ENCODE measurements at regions not wholly inside any gene's neighbourhood (a gene's known extent, or its start where the extent isn't known, plus 50 kb on each side); places are given as distances from the start of the nearest gene placed in this dataset.

GRCh38 chr15:60059186-60059585 lies 55.1 kb downstream of the FOXB1 start:
- TF ChIP-seq REST (IDR thresholded peaks at IDR 0.05; ENCODE audit: unreplicated experiment) (no peak), CTCF (conservative IDR thresholded peaks at IDR 0.05; ENCODE audit: low read depth in 2 of 2) (no peak), POLR2AphosphoS5 (IDR thresholded peaks at IDR 0.05; ENCODE audit: low read depth) (no peak), EZH2 (IDR thresholded peaks at IDR 0.05; ENCODE audit: low read depth, unreplicated experiment) (no peak)
